ENCODE measurements at regions not wholly inside any gene's neighbourhood (a gene's known extent, or its start where the extent isn't known, plus 50 kb on each side); places are given as distances from the start of the nearest gene placed in this dataset.

DNA sequence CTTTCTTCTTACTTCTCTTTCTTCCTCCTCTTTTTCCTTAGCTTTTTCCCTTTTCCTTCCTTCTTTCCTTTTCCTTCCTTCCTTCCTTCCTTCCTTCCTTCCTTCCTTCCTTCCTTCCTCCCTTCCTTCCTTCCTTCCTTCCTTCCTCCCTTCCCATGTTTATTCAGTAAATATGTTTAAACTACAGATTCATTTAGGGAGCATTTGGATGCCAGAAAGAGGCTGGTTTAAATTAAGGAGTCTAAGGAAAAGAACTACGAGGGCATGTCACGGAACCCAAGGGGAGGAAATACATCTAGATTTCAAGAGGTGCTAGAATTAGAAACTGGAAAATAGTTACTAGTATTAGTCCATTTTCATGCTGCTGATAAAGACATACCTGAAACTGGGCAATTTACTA lies 320.0 kb upstream of the ARRDC3 start:
- TF ChIP-seq, protein P1, sequence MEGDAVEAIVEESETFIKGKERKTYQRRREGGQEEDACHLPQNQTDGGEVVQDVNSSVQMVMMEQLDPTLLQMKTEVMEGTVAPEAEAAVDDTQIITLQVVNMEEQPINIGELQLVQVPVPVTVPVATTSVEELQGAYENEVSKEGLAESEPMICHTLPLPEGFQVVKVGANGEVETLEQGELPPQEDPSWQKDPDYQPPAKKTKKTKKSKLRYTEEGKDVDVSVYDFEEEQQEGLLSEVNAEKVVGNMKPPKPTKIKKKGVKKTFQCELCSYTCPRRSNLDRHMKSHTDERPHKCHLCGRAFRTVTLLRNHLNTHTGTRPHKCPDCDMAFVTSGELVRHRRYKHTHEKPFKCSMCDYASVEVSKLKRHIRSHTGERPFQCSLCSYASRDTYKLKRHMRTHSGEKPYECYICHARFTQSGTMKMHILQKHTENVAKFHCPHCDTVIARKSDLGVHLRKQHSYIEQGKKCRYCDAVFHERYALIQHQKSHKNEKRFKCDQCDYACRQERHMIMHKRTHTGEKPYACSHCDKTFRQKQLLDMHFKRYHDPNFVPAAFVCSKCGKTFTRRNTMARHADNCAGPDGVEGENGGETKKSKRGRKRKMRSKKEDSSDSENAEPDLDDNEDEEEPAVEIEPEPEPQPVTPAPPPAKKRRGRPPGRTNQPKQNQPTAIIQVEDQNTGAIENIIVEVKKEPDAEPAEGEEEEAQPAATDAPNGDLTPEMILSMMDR (IDR thresholded peaks at IDR 0.05; ENCODE audit: low read length) = no peak
- TF ChIP-seq EZH2 (IDR thresholded peaks at IDR 0.05; ENCODE audit: borderline replicate concordance, low read length) = no peak
- no peak overlapping the region for H3K4me2 ChIP-seq (ENCODE audit: low read length)
- no peaks in the 10 kb centered on the region for H3K4me1 ChIP-seq (ENCODE audit: insufficient read depth, low read length, severe bottlenecking)
- H3K27me3 ChIP-seq (ENCODE audit: insufficient read depth, low read length) = no peaks in the 10 kb centered on the region
- no peaks in the 10 kb centered on the region for H3K36me3 ChIP-seq (ENCODE audit: insufficient read depth, low read length)
- H3K4me3 ChIP-seq (ENCODE audit: low read depth, low read length, poor library complexity, severe bottlenecking) = no peak overlapping the region
- no peaks in the 10 kb centered on the region for H4K20me1 ChIP-seq (ENCODE audit: insufficient read depth, low read length)
- H2AFZ ChIP-seq (ENCODE audit: low read length) = no peak overlapping the region
- no peak overlapping the region for H3K27ac ChIP-seq (ENCODE audit: low read depth, low read length, poor library complexity, severe bottlenecking)
- no peaks in the 10 kb centered on the region for H3F3A ChIP-seq (ENCODE audit: insufficient read depth, low read length)
- no peaks in the 10 kb centered on the region for H3K9me3 ChIP-seq (ENCODE audit: low read length)
- no peaks in the 10 kb centered on the region for H3K79me2 ChIP-seq (ENCODE audit: insufficient read depth, low read length)
- H3K9me2 ChIP-seq (ENCODE audit: low read depth, low read length) = no peaks in the 10 kb centered on the region
- no peak overlapping the region for H3K9ac ChIP-seq (ENCODE audit: low read length)

DNA sequence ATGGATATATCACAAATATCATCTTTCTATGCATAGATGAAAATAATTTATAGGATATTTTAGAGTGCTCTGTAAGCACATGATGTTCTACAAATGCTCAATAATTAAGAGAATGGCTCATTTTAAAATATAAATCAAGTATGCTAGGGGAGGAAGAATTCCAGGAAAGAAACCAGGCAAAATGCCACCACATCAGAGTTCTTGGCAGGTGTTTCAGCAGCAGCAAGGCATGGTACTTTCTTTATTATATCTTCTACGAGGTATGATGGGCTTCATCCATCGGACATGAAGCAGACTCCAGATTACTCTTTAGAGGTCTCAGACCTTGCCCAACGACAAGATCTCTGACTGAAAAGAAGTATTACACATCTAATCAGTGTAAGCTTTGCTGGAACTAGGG lies 316.3 kb upstream of the ARRDC3 start:
- Histone ChIP-seq H3K9me2 (ENCODE audit: low read depth, low read length) (no peaks in the 10 kb centered on the region), H3K4me1 (ENCODE audit: insufficient read depth, low read length, severe bottlenecking) (no peaks in the 10 kb centered on the region), H3K9ac (ENCODE audit: low read length) (no peak overlapping the region), H3K4me2 (ENCODE audit: low read length) (no peak overlapping the region), H3K36me3 (ENCODE audit: insufficient read depth, low read length) (no peaks in the 10 kb centered on the region), H4K20me1 (ENCODE audit: insufficient read depth, low read length) (no peaks in the 10 kb centered on the region), H3F3A (ENCODE audit: insufficient read depth, low read length) (no peaks in the 10 kb centered on the region), H3K27me3 (ENCODE audit: insufficient read depth, low read length) (no peaks in the 10 kb centered on the region), H3K9me3 (ENCODE audit: low read length) (no peaks in the 10 kb centered on the region), H3K4me3 (ENCODE audit: low read depth, low read length, poor library complexity, severe bottlenecking) (no peak overlapping the region), H3K79me2 (ENCODE audit: insufficient read depth, low read length) (no peaks in the 10 kb centered on the region), H2AFZ (ENCODE audit: low read length) (no peak overlapping the region), H3K27ac (ENCODE audit: low read depth, low read length, poor library complexity, severe bottlenecking) (no peak overlapping the region)
- TF ChIP-seq, protein P1 (IDR thresholded peaks at IDR 0.05; ENCODE audit: low read length) = no peak
- TF ChIP-seq EZH2 (IDR thresholded peaks at IDR 0.05; ENCODE audit: borderline replicate concordance, low read length) = no peak

DNA sequence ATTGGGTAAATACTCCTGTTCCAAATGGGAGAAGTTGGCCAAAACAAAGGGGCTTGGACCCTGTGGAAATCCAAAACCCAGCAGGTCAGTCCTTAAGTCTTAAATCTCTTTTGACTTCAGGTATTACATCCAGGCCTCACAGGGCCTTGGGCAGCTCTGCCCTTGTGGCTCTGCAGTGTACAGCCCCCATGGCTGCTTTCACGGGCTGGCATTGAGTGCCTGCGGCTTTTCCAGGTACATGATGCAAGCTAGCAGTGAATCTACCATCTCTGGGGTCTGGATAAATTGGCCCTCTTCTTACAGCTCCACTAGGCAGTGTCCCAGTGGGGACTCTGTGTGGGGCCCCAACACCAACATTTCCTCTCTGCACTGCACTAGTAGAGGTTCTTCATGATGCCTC lies 308.5 kb upstream of the ARRDC3 start:
- no peak overlapping the region for H3K4me3 ChIP-seq (ENCODE audit: low read depth, low read length, poor library complexity, severe bottlenecking)
- H3K27ac ChIP-seq (ENCODE audit: low read depth, low read length, poor library complexity, severe bottlenecking) = no peak overlapping the region
- no peaks in the 10 kb centered on the region for H3K9me2 ChIP-seq (ENCODE audit: low read depth, low read length)
- TF ChIP-seq, protein P1 (IDR thresholded peaks at IDR 0.05; ENCODE audit: low read length) = no peak
- no peak for TF ChIP-seq EZH2 (IDR thresholded peaks at IDR 0.05; ENCODE audit: borderline replicate concordance, low read length)
- H3K9me3 ChIP-seq (ENCODE audit: low read length) = no peaks in the 10 kb centered on the region
- no peaks in the 10 kb centered on the region for H3K36me3 ChIP-seq (ENCODE audit: insufficient read depth, low read length)
- H3K4me2 ChIP-seq (ENCODE audit: low read length) = no peak overlapping the region
- no peaks in the 10 kb centered on the region for H3K4me1 ChIP-seq (ENCODE audit: insufficient read depth, low read length, severe bottlenecking)
- no peaks in the 10 kb centered on the region for H4K20me1 ChIP-seq (ENCODE audit: insufficient read depth, low read length)
- H3K9ac ChIP-seq (ENCODE audit: low read length) = no peak overlapping the region
- H3K79me2 ChIP-seq (ENCODE audit: insufficient read depth, low read length) = no peaks in the 10 kb centered on the region
- no peaks in the 10 kb centered on the region for H3K27me3 ChIP-seq (ENCODE audit: insufficient read depth, low read length)
- no peaks in the 10 kb centered on the region for H3F3A ChIP-seq (ENCODE audit: insufficient read depth, low read length)
- H2AFZ ChIP-seq (ENCODE audit: low read length) = no peak overlapping the region

Measured in OCI-LY1 (cell line).